Umbilical cord (tissue), 1 donor: ENCODE measurements at regions not wholly inside any gene's neighbourhood (a gene's known extent, or its start where the extent isn't known, plus 50 kb on each side); places are given as distances from the start of the nearest gene placed in this dataset.

Experiments
- DNase-seq: peaks from one replicate; pipeline ENCODE4 v3.0.0-alpha.2; 2015; ENCODE audit warnings: low spot score

GRCh38 chr11:112511271-112511670 is 250.6 kb upstream of the PLET1 start:
- DNase-seq = no peak

- DNase-seq = no peak
Observed at GRCh38 chr11:112511911-112512310, 251.3 kb upstream of the PLET1 start.

- no peak for DNase-seq
Observed at GRCh38 chr11:112513417-112513816, 252.8 kb upstream of the PLET1 start.

GRCh38 chr11:112514011-112514740 is 253.5 kb upstream of the PLET1 start:
- DNase-seq = no peak

GRCh38 chr11:112516261-112516660 is 255.6 kb upstream of the PLET1 start:
- DNase-seq = no peak

GRCh38 chr11:112516755-112517154 is 256.1 kb upstream of the PLET1 start:
- DNase-seq = no peak

- DNase-seq = no peak
Observed at GRCh38 chr11:112518371-112518770, 257.7 kb upstream of the PLET1 start.

GRCh38 chr11:112519751-112520150 is 259.1 kb upstream of the PLET1 start:
- DNase-seq = no peak

GRCh38 chr11:112520354-112520753 is 259.7 kb upstream of the PLET1 start:
- DNase-seq = no peak

- DNase-seq = no peak
Observed at GRCh38 chr11:112522536-112522935, 261.9 kb upstream of the PLET1 start.

GRCh38 chr11:112523031-112523430 is 262.4 kb upstream of the PLET1 start:
- DNase-seq = no peak

- no peak for DNase-seq
Observed at GRCh38 chr11:112523477-112523876, 262.8 kb upstream of the PLET1 start.

GRCh38 chr11:112523951-112524350 is 263.3 kb upstream of the PLET1 start:
- no peak for DNase-seq

GRCh38 chr11:112524798-112525197 is 264.1 kb upstream of the PLET1 start:
- DNase-seq = no peak

- DNase-seq = no peak
Observed at GRCh38 chr11:112525270-112525669, 264.6 kb upstream of the PLET1 start.

GRCh38 chr11:112525844-112526590 is 265.4 kb upstream of the PLET1 start:
- DNase-seq = no peak

GRCh38 chr11:112526699-112527416 is 266.2 kb upstream of the PLET1 start:
- no peak for DNase-seq

- no peak for DNase-seq
Observed at GRCh38 chr11:112529071-112529470, 268.4 kb upstream of the PLET1 start.

GRCh38 chr11:112532506-112532905 is 271.8 kb upstream of the PLET1 start:
- no peak for DNase-seq

- no peak for DNase-seq
Observed at GRCh38 chr11:112533682-112534081, 273.0 kb upstream of the PLET1 start.

GRCh38 chr11:112534208-112534607 is 273.5 kb upstream of the PLET1 start:
- no peak for DNase-seq

GRCh38 chr11:112537026-112537425 is 276.4 kb upstream of the PLET1 start:
- DNase-seq = no peak
